ENCODE measurements at regions not wholly inside any gene's neighbourhood (a gene's known extent, or its start where the extent isn't known, plus 50 kb on each side); places are given as distances from the start of the nearest gene placed in this dataset.

GRCh38 chr1:102050556-102050955, 53.8 kb upstream of the OLFM3 start:
- DNase-seq, result no peak

GRCh38 chr1:102047724-102048123, 51.0 kb upstream of the OLFM3 start:
- DNase-seq, result no peak
